ENCODE measurements at regions not wholly inside any gene's neighbourhood (a gene's known extent, or its start where the extent isn't known, plus 50 kb on each side); places are given as distances from the start of the nearest gene placed in this dataset.
A peak's percentile ranks its signal among the peaks of the same experiment; 100 is the strongest.

- ChIA-PET CTCF (interaction anchor here (1.4 kb wide), 1 partner anchor 167 kb away, joined by 3 read pairs; no protein-coding TSS in a partner anchor), POLR2A (no interaction called here)
- WGBS (ENCODE audit: missing lambda C conversion rate), result 3% methylated on average over 1 of the region's 1 CpG
- Histone ChIP-seq H3K4me3 (no peak overlapping the region), H3K4me2 (no peak overlapping the region), H3K27ac (no peak overlapping the region), H3K4me1 (no peaks in the 10 kb centered on the region), H3K9me3 (no peaks in the 10 kb centered on the region)
- no peak for TF ChIP-seq CBX8 (IDR thresholded peaks at IDR 0.05)
- TF ChIP-seq TP53 (CRISPR knock-in tag; IDR thresholded peaks at IDR 0.05), result no peak
- no peak for TF ChIP-seq KDM5A (IDR thresholded peaks at IDR 0.05)
- no peak for TF ChIP-seq FOSB (CRISPR knock-in tag; IDR thresholded peaks at IDR 0.05)
- TF ChIP-seq RNF2 (IDR thresholded peaks at IDR 0.05; ENCODE audit: borderline replicate concordance, low read depth), result no peak
- no peak for TF ChIP-seq CHD4 (IDR thresholded peaks at IDR 0.05; ENCODE audit: borderline replicate concordance)
- TF ChIP-seq TFCP2L1 (CRISPR knock-in tag; IDR thresholded peaks at IDR 0.05), result no peak
- no peak for TF ChIP-seq ZNF302 (CRISPR knock-in tag; IDR thresholded peaks at IDR 0.05)
- no peak for TF ChIP-seq BCL3 (IDR thresholded peaks at IDR 0.05)
- TF ChIP-seq E2F6 (IDR thresholded peaks at IDR 0.05; ENCODE audit: borderline replicate concordance, low read depth), result no peak
- DNase-seq (ENCODE audit: low read depth in 1 of 2, low spot score in 1 of 2), result no peak
- no peak for FAIRE-seq
- ATAC-seq, result no peak
These were observed 70.9 kb upstream of the ACVR1 start for GRCh38 chr2:157946919-157947557.

GRCh38 chr2:157940024-157940423 is 63.9 kb upstream of the ACVR1 start:
- TF ChIP-seq EHMT2 (IDR thresholded peaks at IDR 0.05; ENCODE audit: low read depth) (no peak), FOSL2 (IDR thresholded peaks at IDR 0.05) (no peak), FOSL2 (CRISPR knock-in tag; IDR thresholded peaks at IDR 0.05) (peak; percentile 5; the same call in 1 of the 2 replicates)
- FAIRE-seq, result no peak
- Histone ChIP-seq H3K4me2 (no peak overlapping the region), H3K9me3 (no peaks in the 10 kb centered on the region), H3K4me3 (no peak overlapping the region), H3K27ac (no peak overlapping the region), H3K4me1 (no peaks in the 10 kb centered on the region)
- no peak for DNase-seq (ENCODE audit: low read depth in 1 of 2, low spot score in 1 of 2)
- POLR2A ChIA-PET, result no interaction called here
- CTCF ChIA-PET, result interaction anchor here (1.2 kb wide), 1 partner anchor 64 kb away, joined by 3 read pairs; the partner anchor contains the start of gene ACVR1
- WGBS (ENCODE audit: missing lambda C conversion rate), result 57% methylated on average over 3 of the region's 3 CpGs
- no peak for ATAC-seq

- no peak overlapping the region for H3K4me2 ChIP-seq
- H3K4me1 ChIP-seq, result no peaks in the 10 kb centered on the region
- CTCF ChIA-PET, result interaction anchor here (0.7 kb wide), 1 partner anchor 148 kb away, joined by 3 read pairs; no protein-coding TSS in a partner anchor
- TF ChIP-seq HOXB13 (CRISPR knock-in tag; IDR thresholded peaks at IDR 0.05; ENCODE audit: low read depth), result no peak
- no peak for TF ChIP-seq USF2 (IDR thresholded peaks at IDR 0.05)
- no peak for TF ChIP-seq PHF8 (IDR thresholded peaks at IDR 0.05; ENCODE audit: borderline replicate concordance, low read depth)
- no peak for TF ChIP-seq ELK1 (IDR thresholded peaks at IDR 0.05; ENCODE audit: low read depth, low read length)
- TF ChIP-seq JUNB (IDR thresholded peaks at IDR 0.05), result no peak
- no peak overlapping the region for H3K4me3 ChIP-seq
- H3K27ac ChIP-seq, result no peak overlapping the region
- DNase-seq (ENCODE audit: low read depth in 1 of 2, low spot score in 1 of 2) (no peak), FAIRE-seq (no peak), ATAC-seq (no peak)
- WGBS (ENCODE audit: missing lambda C conversion rate), result 74% methylated on average over 3 of the region's 3 CpGs
- no peaks in the 10 kb centered on the region for H3K9me3 ChIP-seq
- POLR2A ChIA-PET, result no interaction called here
These were observed 62.4 kb upstream of the ACVR1 start for GRCh38 chr2:157938556-157938955.
